ENCODE measurements at regions not wholly inside any gene's neighbourhood (a gene's known extent, or its start where the extent isn't known, plus 50 kb on each side); places are given as distances from the start of the nearest gene placed in this dataset.

GRCh38 chr13:22161871-22162270 lies 491.0 kb downstream of the FGF9 start:
- no peak for TF ChIP-seq CTCF (IDR thresholded peaks at IDR 0.05)
- TF ChIP-seq POLR2A (IDR thresholded peaks at IDR 0.05) = no peak
- TF ChIP-seq EP300 (IDR thresholded peaks at IDR 0.05) = no peak
- TF ChIP-seq POLR2AphosphoS5 (IDR thresholded peaks at IDR 0.05) = no peak

Measured in gastroesophageal sphincter (tissue), 3 donors.